PFSK-1 (cell line): ENCODE measurements at regions not wholly inside any gene's neighbourhood (a gene's known extent, or its start where the extent isn't known, plus 50 kb on each side); places are given as distances from the start of the nearest gene placed in this dataset.

Experiments used
- POLR2AphosphoS5 ChIP-seq: IDR thresholded peaks from 2 replicates; pipeline ENCODE4 v1.6.1; 2012; ENCODE audit warnings: low read depth, mild to moderate bottlenecking, control low read depth, low read length, moderate library complexity
- REST ChIP-seq, 2 experiments: IDR thresholded peaks; 2 replicates each; pipeline versions ENCODE4 v1.6.1 to v1.8.0; 2011 to 2012; ENCODE audit warnings: low read depth in 2 of 2, low read length in 2 of 2, control low read depth in 1 of 2, inconsistent platforms in 1 of 2, mild to moderate bottlenecking in 1 of 2, moderate library complexity in 1 of 2; ENCODE audit not compliant: insufficient read depth in 1 of 2
- SIN3A ChIP-seq: IDR thresholded peaks from 2 replicates; pipeline ENCODE4 v1.6.1; 2012; ENCODE audit warnings: mild to moderate bottlenecking, low read length, moderate library complexity, borderline replicate concordance; ENCODE audit not compliant: insufficient read depth
- TAF1 ChIP-seq: IDR thresholded peaks from 2 replicates; pipeline ENCODE4 v1.6.1; 2012; ENCODE audit warnings: low read length, control low read depth, borderline replicate concordance; ENCODE audit not compliant: insufficient read depth

GRCh38 chr12:125835852-125836251 lies 770.6 kb downstream of the AACS start:
- TF ChIP-seq POLR2AphosphoS5 (no peak), REST (IDR thresholded peaks at IDR 0.05; ENCODE audit: insufficient read depth in 1 of 2, low read depth in 2 of 2, low read length in 2 of 2) (no peak), TAF1 (no peak), SIN3A (no peak)
